ENCODE measurements at regions not wholly inside any gene's neighbourhood (a gene's known extent, or its start where the extent isn't known, plus 50 kb on each side); places are given as distances from the start of the nearest gene placed in this dataset.

GRCh38 chr7:16978358-16979244 lies 96.8 kb upstream of the AGR3 start:
- no peak for DNase-seq

DNA sequence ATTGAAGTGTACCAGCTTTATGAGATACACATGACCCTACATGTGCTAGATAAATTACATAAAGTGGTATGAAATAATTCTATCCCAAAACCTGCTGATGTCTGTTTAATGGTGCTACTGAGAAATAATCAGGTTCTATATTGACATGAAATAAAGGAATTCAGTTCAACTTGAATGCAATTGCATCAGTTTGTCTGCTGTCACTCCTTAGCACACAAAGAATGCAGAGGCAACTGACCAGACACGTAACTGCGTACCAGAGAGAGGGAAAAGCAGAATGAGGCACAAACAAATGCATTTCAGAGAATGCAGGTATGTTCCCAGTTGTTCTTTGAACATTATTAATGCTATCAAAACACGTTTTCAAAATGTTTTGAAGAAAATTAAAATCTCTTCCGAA lies 98.8 kb upstream of the AGR3 start:
- DNase-seq = no peak

GRCh38 chr7:16982640-16983350 lies 101.0 kb upstream of the AGR3 start:
- DNase-seq = peak; percentile 34

DNA sequence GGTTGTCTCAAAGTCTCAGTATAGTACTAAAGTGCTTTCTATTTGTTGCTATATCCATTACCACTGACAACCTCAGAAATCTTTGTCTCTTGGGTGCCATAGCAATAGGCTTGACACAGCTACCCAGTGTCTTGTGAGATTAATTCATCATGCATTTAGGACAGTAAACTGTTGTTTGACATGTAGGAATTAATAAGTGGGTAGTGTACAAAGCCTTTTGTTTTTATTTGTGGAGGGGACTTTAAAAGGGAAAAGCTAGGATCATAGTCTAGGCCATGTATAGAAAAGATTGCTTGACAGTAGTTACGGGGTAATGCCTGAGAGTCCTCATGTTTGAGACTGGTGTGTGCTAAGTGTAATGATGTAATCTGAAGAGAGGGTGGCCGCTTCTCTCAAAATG lies 102.6 kb upstream of the AGR3 start:
- DNase-seq = no peak

DNA sequence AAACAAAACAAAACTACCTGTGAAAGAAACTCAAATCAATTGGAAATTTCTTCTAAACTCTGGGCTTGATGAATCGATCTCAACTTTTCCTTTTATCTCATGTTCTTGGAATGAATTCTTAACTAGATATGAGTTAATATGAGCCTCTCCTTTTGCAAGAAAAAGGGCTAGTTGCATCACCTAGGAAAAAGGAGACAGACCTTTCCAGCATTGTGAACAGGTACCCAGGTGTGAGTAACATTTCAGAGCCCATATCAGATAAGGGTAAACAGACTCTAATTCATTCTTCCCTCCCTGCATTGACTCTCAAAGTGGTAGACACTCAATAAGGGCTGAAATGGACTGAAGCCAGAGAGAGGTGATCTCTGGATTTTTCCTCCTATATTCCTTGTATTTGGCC lies 103.8 kb upstream of the AGR3 start:
- no peak for DNase-seq

DNA sequence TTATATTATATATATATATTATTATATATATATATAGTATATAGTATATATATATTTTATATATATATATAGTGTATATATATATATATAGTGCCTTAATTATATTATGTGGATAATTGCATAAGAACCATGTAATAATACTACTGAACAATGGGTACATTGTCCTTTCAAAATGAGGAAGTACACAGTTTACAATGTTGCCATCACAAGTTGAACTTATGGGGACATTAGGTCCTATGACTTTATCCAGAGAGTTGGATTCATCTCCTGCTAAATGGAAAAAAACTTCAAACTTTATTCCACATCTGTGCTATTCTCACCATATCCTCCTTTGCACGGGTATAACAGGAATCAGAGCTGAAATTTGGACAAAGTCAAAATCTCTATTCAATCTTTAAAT lies 105.0 kb upstream of the AGR3 start:
- no peak for DNase-seq

GRCh38 chr7:16989811-16990413 lies 108.1 kb upstream of the AGR3 start:
- DNase-seq = no peak

DNA sequence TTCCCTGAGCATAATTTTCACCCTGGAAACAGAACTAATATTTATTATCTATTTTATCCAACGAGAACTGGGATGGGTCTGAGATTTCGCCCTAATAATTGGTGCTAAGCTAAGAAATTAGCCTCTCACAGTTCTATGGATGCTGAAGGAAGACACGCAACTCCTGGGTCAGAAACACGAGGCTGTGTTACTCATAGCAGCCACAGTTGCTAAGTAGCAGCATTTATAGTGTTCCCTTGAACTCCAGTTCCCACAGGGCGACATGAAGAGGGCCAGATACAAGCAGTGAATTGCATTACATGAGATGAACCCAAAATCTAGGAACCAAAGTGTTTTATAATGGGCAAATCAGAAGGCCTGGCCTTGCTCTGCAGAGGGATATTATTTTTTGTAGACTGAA lies 109.8 kb upstream of the AGR3 start:
- DNase-seq = no peak

- no peak for DNase-seq
These were observed 111.8 kb upstream of the AGR3 start for GRCh38 chr7:16993543-16993942.

DNA sequence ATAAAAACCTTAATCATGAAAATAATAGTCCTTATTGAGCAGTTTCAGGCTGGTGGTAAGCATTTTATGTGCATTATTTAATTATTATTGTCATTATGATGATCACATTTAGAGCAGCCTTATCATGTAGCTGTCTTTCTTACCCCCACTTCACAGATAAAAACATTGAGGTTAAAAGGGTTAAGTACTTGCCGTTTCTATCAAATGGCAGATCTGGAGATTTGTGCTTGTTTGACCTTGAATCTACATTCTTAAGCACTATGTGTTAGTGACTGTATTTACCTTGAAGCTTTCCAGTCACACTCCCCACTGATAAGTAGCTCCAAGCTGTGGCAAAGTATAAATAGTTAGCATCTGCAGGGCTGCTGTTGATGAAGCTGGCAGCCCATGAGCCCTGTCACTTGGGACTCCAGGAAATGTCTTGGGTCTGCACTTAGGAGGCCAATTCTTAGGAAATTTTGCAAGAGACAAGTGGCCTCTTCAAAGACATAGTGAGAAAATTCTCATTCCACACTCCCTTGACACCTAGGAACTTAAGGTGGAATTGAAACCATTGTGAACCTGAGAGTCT lies 116.8 kb upstream of the AGR3 start:
- no peak for DNase-seq

DNA sequence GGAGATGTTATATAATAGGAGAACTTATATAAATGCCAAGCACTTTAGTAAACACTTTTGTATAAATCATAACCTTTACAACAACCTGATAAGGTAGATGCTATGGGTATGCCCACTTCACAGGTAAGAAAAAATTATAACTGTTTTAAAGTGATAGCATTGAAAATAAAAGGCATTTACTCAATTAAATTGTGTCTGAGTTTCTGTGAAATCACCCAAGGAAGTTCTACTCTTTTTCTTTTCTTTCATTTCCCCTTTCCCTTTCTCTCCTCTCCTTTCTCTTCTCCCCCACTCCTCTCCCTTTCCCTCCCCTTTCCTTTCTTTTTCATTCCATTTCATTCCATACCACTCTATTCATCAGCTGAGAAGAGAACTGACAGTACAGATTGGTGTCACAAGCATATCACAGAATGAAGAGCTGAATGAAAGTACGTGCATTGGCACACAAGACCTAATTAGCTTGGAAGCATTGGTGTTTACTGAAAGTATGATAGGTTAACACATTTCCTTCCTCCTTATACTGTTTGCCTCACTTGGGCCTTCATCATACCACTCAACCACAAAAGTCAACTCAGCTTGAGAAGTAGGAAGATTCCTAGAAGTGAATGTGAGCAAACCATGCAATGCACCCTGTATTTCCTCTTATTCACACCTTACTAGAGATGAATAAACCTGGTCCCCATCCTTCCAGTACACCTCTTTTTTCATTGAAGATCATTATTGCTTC lies 117.9 kb upstream of the AGR3 start:
- peak; percentile 19 for DNase-seq

GRCh38 chr7:17005271-17005670 lies 123.5 kb upstream of the AGR3 start:
- no peak for DNase-seq

DNA sequence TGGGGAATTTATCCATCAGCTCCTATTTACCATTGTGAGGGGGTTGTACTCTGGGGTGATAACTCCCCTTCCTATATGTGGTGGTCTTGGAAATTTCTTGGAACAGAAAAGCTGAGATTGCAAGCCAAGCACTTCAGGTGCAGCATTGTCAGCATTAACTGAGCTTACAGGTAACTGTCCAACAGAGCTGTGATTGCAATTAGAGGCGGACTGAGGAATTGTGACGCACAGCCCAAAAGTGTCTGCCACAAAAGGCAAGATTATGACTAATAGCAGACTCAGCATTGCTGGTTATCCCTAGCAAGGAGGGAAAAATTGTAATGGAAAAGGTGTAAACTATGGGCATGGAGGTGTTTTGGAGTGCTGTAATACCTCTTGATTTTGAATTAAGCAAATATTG lies 126.1 kb upstream of the AGR3 start:
- no peak for DNase-seq

GRCh38 chr7:17009007-17009719 lies 127.4 kb upstream of the AGR3 start:
- peak; percentile 69 for DNase-seq

GRCh38 chr7:17009933-17010332 lies 128.2 kb upstream of the AGR3 start:
- DNase-seq = no peak

DNA sequence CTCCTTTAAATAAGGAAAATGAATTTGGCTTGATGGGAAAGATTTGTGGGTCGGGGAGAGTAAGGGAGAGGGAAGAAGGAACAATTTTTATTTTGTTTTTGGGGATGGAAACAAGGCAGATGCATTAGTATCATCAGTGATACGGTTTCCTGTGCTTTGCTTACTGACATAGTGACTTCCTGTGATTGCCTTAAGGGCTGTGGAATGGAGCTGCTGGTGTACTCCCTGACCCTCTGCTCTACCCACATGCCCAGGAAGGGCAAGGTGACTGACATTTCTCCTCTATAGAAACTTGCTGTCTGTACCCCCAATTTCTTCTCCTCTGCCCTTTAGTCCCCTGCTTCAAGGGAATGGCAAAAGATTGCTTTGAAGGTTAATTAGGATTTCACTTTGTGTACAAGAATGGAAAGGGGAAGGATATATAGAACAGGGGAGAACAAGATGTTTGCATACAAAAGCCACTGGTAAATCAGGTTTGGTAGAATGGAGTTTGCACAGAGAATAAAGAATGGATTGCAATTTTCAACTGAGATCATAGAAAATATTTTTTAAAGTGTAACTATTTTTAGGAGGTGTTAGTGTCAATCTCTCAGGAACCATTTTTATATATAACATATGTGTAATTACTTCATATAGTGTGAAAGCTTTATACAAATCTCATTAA lies 129.0 kb upstream of the AGR3 start:
- peak; percentile 9 for DNase-seq

GRCh38 chr7:17013204-17013603 lies 131.4 kb upstream of the AGR3 start:
- no peak for DNase-seq

DNA sequence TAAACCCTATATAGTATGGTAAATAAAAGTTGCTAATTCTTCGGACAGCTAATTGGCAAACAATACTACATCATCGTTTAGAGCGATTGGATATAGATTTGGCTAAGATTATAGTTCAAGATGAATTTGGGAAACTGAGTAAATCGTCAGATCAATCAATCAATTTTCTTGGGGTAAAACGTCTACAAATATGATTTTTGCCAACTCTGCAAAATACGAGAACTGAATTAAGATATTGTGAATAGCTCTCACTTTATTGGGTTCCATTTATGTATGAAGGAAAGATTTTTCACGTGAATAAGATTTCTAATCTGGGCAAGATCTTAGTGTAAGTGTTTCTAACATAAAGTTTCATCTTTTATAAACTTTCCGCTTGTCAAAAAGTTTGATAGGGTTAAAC lies 132.9 kb upstream of the AGR3 start:
- no peak for DNase-seq

DNA sequence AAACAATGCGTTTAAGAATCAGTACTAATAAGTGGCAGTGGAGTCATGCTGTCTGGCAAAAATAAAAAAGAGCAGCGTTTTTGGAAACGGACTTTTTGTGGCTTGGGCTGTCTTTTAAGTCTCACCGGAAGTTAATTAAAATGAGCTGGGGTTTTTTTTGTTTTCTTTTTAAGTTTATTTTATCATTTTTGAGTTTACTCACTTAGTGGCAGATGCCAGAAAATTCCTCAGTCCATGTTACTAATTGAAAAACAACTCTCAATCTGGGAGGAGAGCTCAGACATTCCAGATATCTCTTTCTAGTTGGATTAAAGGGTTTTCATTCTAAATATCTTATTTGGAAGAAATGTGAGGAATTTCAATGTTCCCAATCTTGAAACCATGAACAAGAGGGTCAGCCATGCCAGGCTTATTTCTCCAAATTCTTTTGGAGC lies 133.8 kb upstream of the AGR3 start:
- DNase-seq = peak; percentile 11

DNA sequence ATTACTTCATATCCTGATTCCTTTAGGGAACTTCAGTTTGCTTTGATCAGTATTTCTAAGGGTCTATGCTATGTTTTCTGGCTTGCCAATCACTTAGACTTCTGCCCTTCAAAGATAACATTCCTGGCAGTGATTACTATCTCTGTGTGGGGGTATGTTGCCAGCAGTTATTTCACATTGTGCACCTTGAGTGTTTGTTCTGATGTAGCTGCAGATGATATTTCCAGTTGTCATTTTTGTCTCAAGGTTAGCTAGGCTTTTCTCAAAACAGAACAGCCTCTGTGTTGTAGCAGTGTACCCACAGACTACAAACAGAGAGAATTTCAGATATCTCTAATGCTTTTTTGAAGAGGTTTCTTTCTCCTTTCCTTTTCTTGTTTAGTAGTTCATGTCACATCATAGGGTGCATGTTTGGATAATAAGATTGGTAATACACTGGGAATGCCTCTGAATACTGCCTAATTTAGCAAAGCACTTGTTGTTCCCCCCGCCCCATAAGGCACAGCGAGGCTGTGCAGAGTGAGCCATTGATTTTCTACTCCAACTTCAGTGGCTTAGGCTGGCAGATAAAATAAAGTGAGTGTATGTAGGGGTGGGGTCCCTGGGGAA lies 134.7 kb upstream of the AGR3 start:
- DNase-seq = no peak

DNA sequence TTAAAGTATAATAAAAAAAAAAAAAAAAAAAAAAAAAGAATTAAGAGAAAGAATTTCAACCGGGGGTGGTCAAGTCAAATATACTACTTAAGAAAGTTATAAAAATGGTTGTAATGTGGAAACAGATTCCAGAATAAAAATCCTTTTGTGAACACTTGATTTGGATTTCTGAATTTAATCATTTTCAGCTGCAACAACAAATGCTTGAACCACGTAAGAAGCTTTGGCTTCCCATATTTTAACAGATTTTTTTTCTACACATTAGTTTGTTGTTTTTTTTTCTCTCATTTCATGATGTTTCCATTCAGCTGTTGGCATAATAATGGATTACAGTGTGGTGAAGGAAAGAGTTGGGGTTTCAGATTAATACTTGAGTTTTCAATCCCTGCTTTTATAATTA lies 137.3 kb upstream of the AGR3 start:
- no peak for DNase-seq

Measured in CD4-positive, alpha-beta T cell treated with Interleukin-4 for 4 hours (primary cell).